Neuronal stem cell (in vitro differentiated cells): ENCODE measurements at regions not wholly inside any gene's neighbourhood (a gene's known extent, or its start where the extent isn't known, plus 50 kb on each side); places are given as distances from the start of the nearest gene placed in this dataset.
"Not testable (repeated sequence)": the region's sequence is repeated elsewhere in the genome, so short reads cannot be mapped to it uniquely, and the experiment has no call there.

Experiments
- DNase-seq: peaks from one replicate; pipeline ENCODE4 v3.0.0-alpha.2; 2013; ENCODE audit warnings: low spot score
- H2AFZ ChIP-seq: one replicate; pipeline ENCODE4 v1.6.1; 2013; ENCODE audit warnings: mild to moderate bottlenecking, low read length, inconsistent platforms
- H2AK5ac ChIP-seq: 2 replicates; pipeline ENCODE4 v1.6.1; 2013; ENCODE audit warnings: low read depth, mild to moderate bottlenecking, inconsistent platforms, low read length, moderate library complexity, mixed read lengths
- H2BK120ac ChIP-seq: 2 replicates; pipeline ENCODE4 v1.6.1; 2013; ENCODE audit warnings: low read depth, mild to moderate bottlenecking, inconsistent platforms, low read length, moderate library complexity, mixed read lengths
- H2BK12ac ChIP-seq: one replicate; pipeline ENCODE4 v1.6.1; 2013; ENCODE audit warnings: low read length, inconsistent platforms
- H2BK15ac ChIP-seq: 2 replicates; pipeline ENCODE4 v1.6.1; 2013; ENCODE audit warnings: mild to moderate bottlenecking, low read length, inconsistent platforms, mixed read lengths
- H2BK5ac ChIP-seq: one replicate; pipeline ENCODE4 v1.6.1; 2013; ENCODE audit warnings: inconsistent platforms, mild to moderate bottlenecking, low read length, moderate library complexity
- H3K14ac ChIP-seq: one replicate; pipeline ENCODE4 v1.6.1; 2013; ENCODE audit warnings: low read length, inconsistent platforms
- H3K18ac ChIP-seq: 2 replicates; pipeline ENCODE4 v1.6.1; 2013; ENCODE audit warnings: low read length, inconsistent platforms
- H3K23ac ChIP-seq: 2 replicates; pipeline ENCODE4 v1.6.1; 2013; ENCODE audit warnings: low read depth, mild to moderate bottlenecking, mixed read lengths, low read length, inconsistent platforms; ENCODE audit not compliant: poor library complexity
- H3K27ac ChIP-seq: replicated peaks from 3 replicates; pipeline ENCODE4 v1.5.1; 2013; ENCODE audit warnings: low read length, inconsistent platforms
- H3K27me3 ChIP-seq, 3 experiments: 2 replicates each; pipeline ENCODE4 v1.6.1; 2013; ENCODE audit warnings: low read length in 3 of 3, mild to moderate bottlenecking in 2 of 3, inconsistent platforms in 1 of 3, low read depth in 1 of 3, mixed read lengths in 1 of 3, moderate library complexity in 1 of 3; ENCODE audit not compliant: control insufficient read depth in 3 of 3, insufficient read depth in 3 of 3
- H3K36me3 ChIP-seq, 2 donors: replicated peaks in 1 of 2; 2 replicates each; pipeline ENCODE4 v1.6.1; 2013; ENCODE audit warnings: low read length in 2 of 2; ENCODE audit not compliant: control insufficient read depth in 2 of 2, insufficient read depth in 2 of 2
- H3K4ac ChIP-seq: 2 replicates; pipeline ENCODE4 v1.6.1; 2013; ENCODE audit warnings: inconsistent platforms, mild to moderate bottlenecking, low read length, moderate library complexity
- H3K4me1 ChIP-seq, 2 donors: 1 replicate in 1 of 2; 2 replicates in 1 of 2; pipeline ENCODE4 v1.6.1; 2013; ENCODE audit warnings: low read length in 2 of 2, low read depth in 1 of 2; ENCODE audit not compliant: control insufficient read depth in 2 of 2, insufficient read depth in 1 of 2
- H3K4me2 ChIP-seq: one replicate; pipeline ENCODE4 v1.6.1; 2013; ENCODE audit warnings: mild to moderate bottlenecking, low read length, inconsistent platforms; ENCODE audit not compliant: insufficient read depth, poor library complexity, severe bottlenecking
- H3K4me3 ChIP-seq, 2 donors: 2 replicates each; pipeline ENCODE4 v1.5.1; 2013; ENCODE audit warnings: low read length in 2 of 2, mild to moderate bottlenecking in 2 of 2, inconsistent platforms in 1 of 2, moderate library complexity in 1 of 2
- H3K79me1 ChIP-seq: one replicate; pipeline ENCODE4 v1.6.1; 2013; ENCODE audit warnings: low read depth, mild to moderate bottlenecking, inconsistent platforms, low read length, moderate library complexity
- H3K9ac ChIP-seq: one replicate; pipeline ENCODE4 v1.6.1; 2013; ENCODE audit warnings: mild to moderate bottlenecking, low read depth, low read length, inconsistent platforms; ENCODE audit not compliant: poor library complexity
- H3K9me3 ChIP-seq, 2 donors: replicated peaks in 1 of 2; 2 replicates each; pipeline versions ENCODE3 to v1.6.1; 2013; ENCODE audit warnings: low read length in 2 of 2, mild to moderate bottlenecking in 2 of 2, inconsistent platforms in 1 of 2, low read depth in 1 of 2, mixed read lengths in 1 of 2, moderate library complexity in 1 of 2; ENCODE audit not compliant: control insufficient read depth in 2 of 2, insufficient read depth in 1 of 2
- H4K8ac ChIP-seq: one replicate; pipeline ENCODE4 v1.6.1; 2013; ENCODE audit warnings: low read depth, mild to moderate bottlenecking, inconsistent platforms, low read length, moderate library complexity
- H4K91ac ChIP-seq: one replicate; pipeline ENCODE4 v1.6.1; 2013; ENCODE audit warnings: low read length, low read depth, mild to moderate bottlenecking, inconsistent platforms; ENCODE audit not compliant: poor library complexity
- WGBS, 2 donors: extraction: QIAGEN DNeasy Blood & Tissue Kit; methylation state at CpG; one replicate each; pipeline ENCODE4 v1.1.7; 2013; ENCODE audit warnings: missing lambda C conversion rate in 2 of 2, mixed read lengths in 1 of 2; ENCODE audit not compliant: insufficient read length in 2 of 2, insufficient replicate concordance in 1 of 2; ENCODE audit errors: extremely low coverage in 2 of 2; 5-methylcytosine and 5-hydroxymethylcytosine counted together

DNA sequence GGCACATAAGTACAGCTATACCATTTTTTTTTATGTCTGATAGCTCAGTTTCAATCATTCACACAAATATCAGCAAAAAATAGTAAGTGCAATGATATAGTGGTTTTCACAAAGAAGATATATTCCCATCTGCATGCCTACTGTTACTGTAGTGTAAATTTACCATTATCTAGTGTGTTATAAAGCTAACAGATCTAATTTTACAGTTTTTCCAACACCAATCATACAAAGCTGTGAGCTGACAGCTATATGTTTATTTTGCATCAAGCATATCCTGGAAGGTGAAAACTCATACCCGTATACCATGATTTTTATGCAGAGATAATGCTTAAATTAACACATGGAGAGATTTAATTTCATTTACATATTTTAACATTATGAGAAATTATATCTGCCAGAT is 89.9 kb upstream of the HAPLN1 start:
- Histone ChIP-seq H3K27ac (no peak overlapping the region), H2BK120ac (no peak overlapping the region), H3K9ac (no peak overlapping the region), H3K4ac (no peak overlapping the region), H2AK5ac (no peak overlapping the region), H4K8ac (no peak overlapping the region), H2BK5ac (no peak overlapping the region), H2AFZ (no peak overlapping the region), H2BK15ac (no peak overlapping the region), H2BK12ac (no peak overlapping the region), H3K4me2 (no peak overlapping the region), H3K36me3 (no peaks in the 10 kb centered on the region), H3K18ac (no peak overlapping the region), H3K14ac (no peak overlapping the region), H3K4me3 (no peak overlapping the region), H3K79me1 (no peaks in the 10 kb centered on the region), H3K27me3 (no peaks in the 10 kb centered on the region), H3K23ac (no peak overlapping the region), H3K9me3 (no peaks in the 10 kb centered on the region), H4K91ac (no peak overlapping the region), H3K4me1 (no peaks in the 10 kb centered on the region)
- DNase-seq = no peak
- WGBS, 2 donors = no CpG with 5 or more reads among the region's 1 CpG

DNA sequence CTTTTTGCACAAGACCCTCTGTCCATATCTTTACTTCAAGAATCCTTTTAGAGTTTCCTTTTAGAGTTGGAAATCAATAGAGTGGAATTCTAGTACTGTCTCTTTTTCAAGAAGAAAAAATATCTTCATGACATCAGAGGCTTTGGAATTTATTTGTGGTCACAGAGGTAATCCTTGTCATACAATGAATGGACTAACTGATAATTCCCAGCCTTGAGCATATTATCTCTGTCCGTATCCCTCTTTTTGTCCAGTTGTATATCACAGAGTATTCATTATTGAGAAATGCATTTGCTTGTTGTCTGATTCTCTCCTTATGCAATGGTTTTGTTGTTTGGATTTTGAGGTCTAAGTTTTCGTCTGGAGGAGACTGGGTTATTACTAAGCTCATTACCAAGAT is 82.0 kb upstream of the HAPLN1 start:
- Histone ChIP-seq H3K4me2 (no peak overlapping the region), H2BK12ac (no peak overlapping the region), H3K9me3 (no peaks in the 10 kb centered on the region), H2BK5ac (no peak overlapping the region), H2AK5ac (no peak overlapping the region), H2BK120ac (no peak overlapping the region), H3K27ac (no peak overlapping the region), H3K4me1 (peaks cover 0 to 2% of the 10 kb centered on the region in 2 donors), H3K4ac (no peak overlapping the region), H2AFZ (no peak overlapping the region), H3K79me1 (no peaks in the 10 kb centered on the region), H3K23ac (no peak overlapping the region), H2BK15ac (no peak overlapping the region), H3K18ac (no peak overlapping the region), H3K4me3 (no peak overlapping the region), H4K91ac (no peak overlapping the region), H4K8ac (no peak overlapping the region), H3K9ac (no peak overlapping the region), H3K14ac (no peak overlapping the region), H3K27me3 (no peaks in the 10 kb centered on the region), H3K36me3 (no peaks in the 10 kb centered on the region)
- WGBS, 2 donors = no CpG with 5 or more reads among the region's 2 CpGs
- no peak for DNase-seq

- Histone ChIP-seq H3K14ac (no peak overlapping the region), H2AK5ac (no peak overlapping the region), H3K79me1 (no peaks in the 10 kb centered on the region), H4K91ac (no peak overlapping the region), H3K27me3 (no peaks in the 10 kb centered on the region), H2BK5ac (no peak overlapping the region), H3K9ac (no peak overlapping the region), H4K8ac (no peak overlapping the region), H2BK120ac (no peak overlapping the region), H2BK12ac (no peak overlapping the region), H2AFZ (no peak overlapping the region), H3K4me2 (no peak overlapping the region), H3K23ac (no peak overlapping the region), H3K4ac (no peak overlapping the region), H2BK15ac (no peak overlapping the region), H3K4me3 (no peak overlapping the region), H3K18ac (no peak overlapping the region), H3K27ac (no peak overlapping the region), H3K4me1 (peaks cover 0 to 2% of the 10 kb centered on the region in 2 donors), H3K9me3 (no peaks in the 10 kb centered on the region), H3K36me3 (no peaks in the 10 kb centered on the region)
- DNase-seq = no peak
- WGBS, 2 donors = no CpG with 5 or more reads among the region's 2 CpGs
Observed at GRCh38 chr5:83800201-83800600, 79.5 kb upstream of the HAPLN1 start.

DNA sequence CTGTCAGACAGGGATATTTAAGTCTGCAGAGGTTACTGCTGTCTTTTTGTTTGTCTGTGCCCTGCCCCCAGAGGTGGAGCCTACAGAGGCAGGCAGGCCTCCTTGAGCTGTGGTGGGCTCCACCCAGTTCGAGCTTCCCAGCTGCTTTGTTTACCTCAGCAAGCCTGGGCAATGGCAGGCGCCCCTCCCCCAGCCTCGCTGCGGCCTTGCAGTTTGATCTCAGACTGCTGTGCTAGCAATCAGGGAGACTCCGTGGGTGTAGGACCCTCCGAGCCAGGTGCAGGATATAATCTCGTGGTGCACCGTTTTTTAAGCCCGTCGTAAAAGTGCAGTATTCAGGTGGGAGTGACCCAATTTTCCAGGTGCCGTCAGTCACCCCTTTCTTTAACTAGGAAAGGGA is 78.4 kb upstream of the HAPLN1 start:
- H4K91ac ChIP-seq, H3K36me3 ChIP-seq, H3K9me3 ChIP-seq, H3K4ac ChIP-seq, H3K23ac ChIP-seq, H3K18ac ChIP-seq, H2AK5ac ChIP-seq, H2BK120ac ChIP-seq, H3K4me2 ChIP-seq, H2BK12ac ChIP-seq, H3K27me3 ChIP-seq, H2BK5ac ChIP-seq, H3K79me1 ChIP-seq, H4K8ac ChIP-seq, H3K9ac ChIP-seq, H3K14ac ChIP-seq, H3K4me3 ChIP-seq, H2BK15ac ChIP-seq, H3K27ac ChIP-seq, DNase-seq, H3K4me1 ChIP-seq: not testable (repeated sequence)
- peak overlapping the region; percentile 75 for H2AFZ ChIP-seq
- no CpG with 5 or more reads among the region's 11 CpGs for WGBS, 2 donors
